HEK293T (cell line): ENCODE measurements at regions not wholly inside any gene's neighbourhood (a gene's known extent, or its start where the extent isn't known, plus 50 kb on each side); places are given as distances from the start of the nearest gene placed in this dataset.

Source experiments
- CTCF ChIA-PET: fragments of 350-600 bp; formaldehyde crosslinking; extraction: SDS; loops from one replicate; lab custom pipeline; 2021; ENCODE audit warnings: antibody characterized with exemption, inconsistent platforms; lab: Yijun Ruan, JAX
- POLR2A ChIA-PET: fragments of 350-600 bp; formaldehyde crosslinking; extraction: SDS; loops from one replicate; lab custom pipeline; 2020; ENCODE audit warnings: antibody characterized with exemption, inconsistent platforms; lab: Yijun Ruan, JAX
- DNase-seq: peaks from one replicate; pipeline ENCODE4 v3.0.0; 2012; ENCODE audit warnings: mixed read lengths; ENCODE audit errors: extremely low spot score
- ARNT ChIP-seq: fragments of 450-650 bp; IDR thresholded peaks from 2 replicates; pipeline ENCODE4 v1.6.1; 2017; ENCODE audit warnings: mild to moderate bottlenecking
- BHLHE40 ChIP-seq: fragments of 450-650 bp; IDR thresholded peaks from 2 replicates; pipeline ENCODE4 v1.6.1; 2016; ENCODE audit warnings: mild to moderate bottlenecking, moderate library complexity, borderline replicate concordance
- CTBP1 ChIP-seq: fragments of 450-650 bp; IDR thresholded peaks from 2 replicates; pipeline ENCODE4 v1.6.1; 2016; ENCODE audit warnings: borderline replicate concordance
- ELF4 ChIP-seq: fragments of 450-650 bp; IDR thresholded peaks from 2 replicates; pipeline ENCODE4 v1.6.1; 2017; ENCODE audit warnings: antibody characterized with exemption
- FOXA1 ChIP-seq: fragments of 450-650 bp; IDR thresholded peaks from 2 replicates; pipeline ENCODE4 v1.6.1; 2016; ENCODE audit warnings: mild to moderate bottlenecking
- FOXK2 ChIP-seq: fragments of 450-650 bp; IDR thresholded peaks from 2 replicates; pipeline ENCODE4 v1.6.1; 2016; ENCODE audit warnings: mild to moderate bottlenecking
- FOXM1 ChIP-seq: fragments of 450-650 bp; IDR thresholded peaks from 2 replicates; pipeline ENCODE4 v1.6.1; 2017; ENCODE audit warnings: mild to moderate bottlenecking, borderline replicate concordance
- HDGF ChIP-seq: fragments of 450-650 bp; IDR thresholded peaks from 2 replicates; pipeline ENCODE4 v1.6.1; 2017; ENCODE audit warnings: antibody characterized with exemption, borderline replicate concordance
- L3MBTL2 ChIP-seq: fragments of 450-650 bp; conservative IDR thresholded peaks from 2 replicates; pipeline ENCODE4 v1.6.1; 2016; ENCODE audit warnings: mild to moderate bottlenecking
- LEF1 ChIP-seq: fragments of 450-650 bp; IDR thresholded peaks from 2 replicates; pipeline ENCODE4 v1.6.1; 2017; ENCODE audit warnings: mild to moderate bottlenecking, borderline replicate concordance
- NFRKB ChIP-seq: fragments of 450-650 bp; IDR thresholded peaks from 2 replicates; pipeline ENCODE4 v1.6.1; 2016; ENCODE audit warnings: mild to moderate bottlenecking, moderate library complexity
- PKNOX1 ChIP-seq: fragments of 450-650 bp; IDR thresholded peaks from 2 replicates; pipeline ENCODE4 v1.6.1; 2016
- SP1 ChIP-seq: fragments of 450-650 bp; IDR thresholded peaks from 2 replicates; pipeline ENCODE4 v1.6.1; 2017
- SUZ12 ChIP-seq: fragments of 450-650 bp; IDR thresholded peaks from 2 replicates; pipeline ENCODE4 v1.6.1; 2016; ENCODE audit warnings: mild to moderate bottlenecking
- TARDBP ChIP-seq: fragments of 450-650 bp; IDR thresholded peaks from 2 replicates; pipeline ENCODE4 v1.6.1; 2016
- ZNF384 ChIP-seq: fragments of 450-650 bp; IDR thresholded peaks from 2 replicates; pipeline ENCODE4 v1.6.1; 2016

GRCh38 chr18:50468807-50469206 is 91.1 kb upstream of the MAPK4 start:
- DNase-seq = no peak
- TF ChIP-seq HDGF (no peak), SP1 (no peak)
- ChIA-PET POLR2A (no interaction called here), CTCF (no interaction called here)

GRCh38 chr18:50469380-50469781 is 90.5 kb upstream of the MAPK4 start:
- CTCF ChIA-PET = no interaction called here

DNA sequence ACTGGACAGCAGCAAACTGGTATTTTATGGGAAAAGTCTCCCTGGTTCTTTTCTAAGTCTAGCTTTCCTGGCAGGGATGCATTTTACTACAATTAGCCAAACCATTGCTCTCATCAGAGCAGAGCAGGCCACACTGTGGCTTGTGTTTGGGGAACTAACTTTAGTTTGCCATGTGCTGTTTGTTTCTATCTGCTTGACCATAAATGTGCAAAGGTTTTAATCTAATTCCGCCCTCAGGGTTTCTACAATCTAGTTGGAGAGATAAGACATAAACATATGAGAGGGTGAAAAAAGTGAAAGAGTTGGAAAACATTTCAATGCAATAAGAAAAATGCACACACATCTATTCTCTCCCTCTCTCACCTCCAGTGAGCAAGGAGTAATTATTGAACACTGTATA is 86.9 kb upstream of the MAPK4 start:
- no peak for DNase-seq
- CTCF ChIA-PET = no interaction called here
- TF ChIP-seq BHLHE40 = no peak
- TF ChIP-seq TARDBP = no peak
- no peak for TF ChIP-seq PKNOX1
- TF ChIP-seq ARNT = no peak
- no peak for TF ChIP-seq LEF1
- TF ChIP-seq SUZ12 = no peak
- POLR2A ChIA-PET = no interaction called here

More at GRCh38 chr18:50469380-50469781, 90.5 kb upstream of the MAPK4 start:
- TF ChIP-seq ARNT (no peak), PKNOX1 (no peak), HDGF (no peak), CTBP1 (no peak), ZNF384 (no peak), TARDBP (no peak), LEF1 (no peak), FOXM1 (no peak), ELF4 (no peak), BHLHE40 (no peak), L3MBTL2 (no peak), SP1 (no peak), FOXK2 (no peak), NFRKB (no peak)
- POLR2A ChIA-PET = no interaction called here
- DNase-seq = no peak

- no peak for DNase-seq
- ChIA-PET CTCF (interaction anchor here (0.6 kb wide), 1 partner anchor 303 kb away, joined by 3 read pairs; no protein-coding TSS in a partner anchor), POLR2A (no interaction called here)
- TF ChIP-seq FOXA1 (no peak), FOXM1 (no peak), SUZ12 (no peak), CTBP1 (no peak), HDGF (no peak), FOXK2 (no peak), ARNT (no peak), PKNOX1 (no peak), L3MBTL2 (no peak), ZNF384 (no peak), ELF4 (no peak), TARDBP (no peak), LEF1 (no peak), NFRKB (no peak), SP1 (no peak), BHLHE40 (no peak)
Observed at GRCh38 chr18:50473881-50474280, 86.0 kb upstream of the MAPK4 start.

- no peak for DNase-seq
- no peak for TF ChIP-seq FOXK2
- no peak for TF ChIP-seq ARNT
- TF ChIP-seq LEF1 = no peak
- no peak for TF ChIP-seq FOXA1
- TF ChIP-seq ELF4 = no peak
- no peak for TF ChIP-seq PKNOX1
- TF ChIP-seq TARDBP = no peak
- no peak for TF ChIP-seq L3MBTL2
- TF ChIP-seq HDGF = no peak
- ChIA-PET POLR2A (no interaction called here), CTCF (no interaction called here)
Observed at GRCh38 chr18:50475538-50476193, 84.2 kb upstream of the MAPK4 start.

GRCh38 chr18:50492097-50492496 is 67.8 kb upstream of the MAPK4 start:
- ChIA-PET POLR2A (no interaction called here), CTCF (no interaction called here)
- TF ChIP-seq BHLHE40 = no peak
- DNase-seq = no peak
